ENCODE measurements at regions not wholly inside any gene's neighbourhood (a gene's known extent, or its start where the extent isn't known, plus 50 kb on each side); places are given as distances from the start of the nearest gene placed in this dataset.

DNA sequence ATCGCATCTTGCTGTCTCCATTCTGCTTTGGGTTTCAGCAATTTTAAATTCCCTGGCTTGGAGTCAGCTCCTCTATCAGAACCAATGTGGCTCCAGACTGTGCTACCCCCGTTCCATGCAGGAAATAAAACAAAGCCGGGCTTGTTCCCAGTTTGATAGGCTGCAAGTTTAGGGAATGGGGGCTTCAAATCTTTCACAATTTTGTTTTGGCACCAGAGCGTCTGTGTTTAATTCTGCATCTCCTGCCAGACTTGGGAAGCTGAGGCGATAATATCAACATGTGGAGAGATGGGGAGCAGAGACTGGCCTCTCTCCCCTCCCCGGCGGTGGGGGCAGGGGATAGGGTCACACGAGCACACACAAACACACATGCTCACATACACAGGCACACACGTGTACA is 305.9 kb downstream of the FGFR2 start:
- TF ChIP-seq, protein P1, sequence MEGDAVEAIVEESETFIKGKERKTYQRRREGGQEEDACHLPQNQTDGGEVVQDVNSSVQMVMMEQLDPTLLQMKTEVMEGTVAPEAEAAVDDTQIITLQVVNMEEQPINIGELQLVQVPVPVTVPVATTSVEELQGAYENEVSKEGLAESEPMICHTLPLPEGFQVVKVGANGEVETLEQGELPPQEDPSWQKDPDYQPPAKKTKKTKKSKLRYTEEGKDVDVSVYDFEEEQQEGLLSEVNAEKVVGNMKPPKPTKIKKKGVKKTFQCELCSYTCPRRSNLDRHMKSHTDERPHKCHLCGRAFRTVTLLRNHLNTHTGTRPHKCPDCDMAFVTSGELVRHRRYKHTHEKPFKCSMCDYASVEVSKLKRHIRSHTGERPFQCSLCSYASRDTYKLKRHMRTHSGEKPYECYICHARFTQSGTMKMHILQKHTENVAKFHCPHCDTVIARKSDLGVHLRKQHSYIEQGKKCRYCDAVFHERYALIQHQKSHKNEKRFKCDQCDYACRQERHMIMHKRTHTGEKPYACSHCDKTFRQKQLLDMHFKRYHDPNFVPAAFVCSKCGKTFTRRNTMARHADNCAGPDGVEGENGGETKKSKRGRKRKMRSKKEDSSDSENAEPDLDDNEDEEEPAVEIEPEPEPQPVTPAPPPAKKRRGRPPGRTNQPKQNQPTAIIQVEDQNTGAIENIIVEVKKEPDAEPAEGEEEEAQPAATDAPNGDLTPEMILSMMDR (IDR thresholded peaks at IDR 0.05; ENCODE audit: insufficient read depth, low read length, poor library complexity, severe bottlenecking), result no peak
- no peak for TF ChIP-seq EZH2phosphoT487 (conservative IDR thresholded peaks at IDR 0.05; ENCODE audit: low read length)
